A549 (cell line): ENCODE measurements at regions not wholly inside any gene's neighbourhood (a gene's known extent, or its start where the extent isn't known, plus 50 kb on each side); places are given as distances from the start of the nearest gene placed in this dataset.

ENCODE experiments used
- BHLHE40 ChIP-seq: IDR thresholded peaks from 2 replicates; pipeline ENCODE4 v1.6.1; 2012; ENCODE audit warnings: low read depth, low read length, inconsistent platforms
- CTCF ChIP-seq: fragments of >200 bp; sonication (Bioruptor Twin); formaldehyde crosslinking; IDR thresholded peaks from 3 replicates; pipeline ENCODE4 v1.5.1; 2016
- JUN ChIP-seq, 2 experiments: fragments of >200 bp; sonication (Bioruptor Twin); formaldehyde crosslinking; IDR thresholded peaks; 2 replicates in 1 of 2; 3 replicates in 1 of 2; pipeline ENCODE4 v1.6.1; 2016 to 2017
- POLR2A ChIP-seq: IDR thresholded peaks from 2 replicates; pipeline ENCODE4 v1.6.1; 2012; ENCODE audit warnings: mild to moderate bottlenecking, low read length

- TF ChIP-seq JUN (IDR thresholded peaks at IDR 0.05) (no peak), POLR2A (no peak), CTCF (no peak), BHLHE40 (no peak)
Measured at GRCh38 chr2:16002144-16002543, 61.8 kb downstream of the MYCN start.
